H1 (cell line): ENCODE measurements at regions not wholly inside any gene's neighbourhood (a gene's known extent, or its start where the extent isn't known, plus 50 kb on each side); places are given as distances from the start of the nearest gene placed in this dataset.

ENCODE experiments used
- ASH2L ChIP-seq: fragments of 200-600, 300-600 bp; sonication (generic); IDR thresholded peaks from one replicate; pipeline ENCODE4 v1.7.1; 2017; ENCODE audit warnings: low read length
- KDM5A ChIP-seq: fragments of 200-600 bp; IDR thresholded peaks from 2 replicates; pipeline ENCODE4 v1.7.1; 2012; ENCODE audit warnings: mild to moderate bottlenecking, low read length, inconsistent platforms, mixed read lengths
- POLR2A ChIP-seq, 2 experiments: IDR thresholded peaks; 1 replicate in 1 of 2; 2 replicates in 1 of 2; pipeline ENCODE4 v1.6.1; 2011; ENCODE audit warnings: low read depth in 2 of 2, low read length in 2 of 2, mild to moderate bottlenecking in 2 of 2; ENCODE audit errors: control extremely low read depth in 1 of 2
- RAD21 ChIP-seq, 2 experiments: IDR thresholded peaks in 1 of 2; conservative IDR thresholded peaks in 1 of 2; 2 replicates each; pipeline ENCODE4 v1.6.1; 2011; ENCODE audit warnings: low read depth in 2 of 2, low read length in 2 of 2, improper control_type of control experiment in 1 of 2, inconsistent platforms in 1 of 2, mild to moderate bottlenecking in 1 of 2, moderate library complexity in 1 of 2
- RNF2 ChIP-seq: fragments of 200-900, 300-1000 bp; sonication (generic); IDR thresholded peaks from 2 replicates; pipeline ENCODE4 v1.7.1; 2016; ENCODE audit warnings: borderline replicate concordance, low read depth, mild to moderate bottlenecking, antibody characterized with exemption, low read length; ENCODE audit not compliant: poor library complexity, severe bottlenecking; ENCODE audit errors: missing control alignments
- TF ChIP-seq, protein P1 (sequence below), 3 experiments: IDR thresholded peaks; 1 replicate in 2 of 3; 2 replicates in 1 of 3; pipeline versions ENCODE4 v1.5.1 to v1.6.1; 2011; ENCODE audit warnings: low read length in 3 of 3, mild to moderate bottlenecking in 3 of 3, inconsistent platforms in 2 of 3, low read depth in 1 of 3, moderate library complexity in 1 of 3; ENCODE audit not compliant: insufficient read depth in 1 of 3; ENCODE audit errors: control extremely low read depth in 1 of 3
- TF ChIP-seq, protein P2 (sequence below): IDR thresholded peaks from 2 replicates; pipeline ENCODE4 v1.6.1; 2011; ENCODE audit warnings: low read length, improper control_type of control experiment

DNA sequence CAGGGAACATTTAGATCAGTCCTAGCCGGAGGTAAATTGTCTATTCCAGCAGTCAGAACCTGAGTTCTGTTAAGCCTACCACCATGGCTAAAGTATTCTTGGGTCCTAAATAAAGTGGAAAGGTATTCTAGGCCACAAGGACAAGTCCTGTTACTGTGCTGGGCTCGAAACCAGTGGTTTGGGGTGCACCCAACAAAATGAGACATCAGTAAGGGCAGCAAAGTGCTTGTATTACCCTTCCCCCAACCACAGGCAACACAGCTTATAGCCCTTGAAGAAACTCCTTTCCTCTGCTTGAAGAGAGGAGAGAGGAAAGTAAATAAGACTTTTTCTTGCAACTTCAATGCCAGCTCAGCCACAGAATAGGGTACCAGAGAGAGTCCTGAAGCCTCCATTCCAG lies 1345.6 kb downstream of the PCDH18 start:
- TF ChIP-seq ASH2L (no peak), POLR2A (IDR thresholded peaks at IDR 0.05; ENCODE audit: control extremely low read depth in 1 of 2, low read depth in 2 of 2, low read length in 2 of 2) (no peak), KDM5A (no peak), RAD21 (IDR thresholded peaks at IDR 0.05 in 1 of 2, conservative IDR thresholded peaks at IDR 0.05 in 1 of 2; ENCODE audit: low read depth in 2 of 2, low read length in 2 of 2) (no peak), RNF2 (no peak)
- TF ChIP-seq, protein P1, sequence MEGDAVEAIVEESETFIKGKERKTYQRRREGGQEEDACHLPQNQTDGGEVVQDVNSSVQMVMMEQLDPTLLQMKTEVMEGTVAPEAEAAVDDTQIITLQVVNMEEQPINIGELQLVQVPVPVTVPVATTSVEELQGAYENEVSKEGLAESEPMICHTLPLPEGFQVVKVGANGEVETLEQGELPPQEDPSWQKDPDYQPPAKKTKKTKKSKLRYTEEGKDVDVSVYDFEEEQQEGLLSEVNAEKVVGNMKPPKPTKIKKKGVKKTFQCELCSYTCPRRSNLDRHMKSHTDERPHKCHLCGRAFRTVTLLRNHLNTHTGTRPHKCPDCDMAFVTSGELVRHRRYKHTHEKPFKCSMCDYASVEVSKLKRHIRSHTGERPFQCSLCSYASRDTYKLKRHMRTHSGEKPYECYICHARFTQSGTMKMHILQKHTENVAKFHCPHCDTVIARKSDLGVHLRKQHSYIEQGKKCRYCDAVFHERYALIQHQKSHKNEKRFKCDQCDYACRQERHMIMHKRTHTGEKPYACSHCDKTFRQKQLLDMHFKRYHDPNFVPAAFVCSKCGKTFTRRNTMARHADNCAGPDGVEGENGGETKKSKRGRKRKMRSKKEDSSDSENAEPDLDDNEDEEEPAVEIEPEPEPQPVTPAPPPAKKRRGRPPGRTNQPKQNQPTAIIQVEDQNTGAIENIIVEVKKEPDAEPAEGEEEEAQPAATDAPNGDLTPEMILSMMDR (IDR thresholded peaks at IDR 0.05; ENCODE audit: control extremely low read depth in 1 of 3, insufficient read depth in 1 of 3, low read depth in 1 of 3, low read length in 3 of 3): no peak
- TF ChIP-seq, protein P2, sequence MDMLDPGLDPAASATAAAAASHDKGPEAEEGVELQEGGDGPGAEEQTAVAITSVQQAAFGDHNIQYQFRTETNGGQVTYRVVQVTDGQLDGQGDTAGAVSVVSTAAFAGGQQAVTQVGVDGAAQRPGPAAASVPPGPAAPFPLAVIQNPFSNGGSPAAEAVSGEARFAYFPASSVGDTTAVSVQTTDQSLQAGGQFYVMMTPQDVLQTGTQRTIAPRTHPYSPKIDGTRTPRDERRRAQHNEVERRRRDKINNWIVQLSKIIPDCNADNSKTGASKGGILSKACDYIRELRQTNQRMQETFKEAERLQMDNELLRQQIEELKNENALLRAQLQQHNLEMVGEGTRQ: no peak
